ENCODE measurements at regions not wholly inside any gene's neighbourhood (a gene's known extent, or its start where the extent isn't known, plus 50 kb on each side); places are given as distances from the start of the nearest gene placed in this dataset.

DNA sequence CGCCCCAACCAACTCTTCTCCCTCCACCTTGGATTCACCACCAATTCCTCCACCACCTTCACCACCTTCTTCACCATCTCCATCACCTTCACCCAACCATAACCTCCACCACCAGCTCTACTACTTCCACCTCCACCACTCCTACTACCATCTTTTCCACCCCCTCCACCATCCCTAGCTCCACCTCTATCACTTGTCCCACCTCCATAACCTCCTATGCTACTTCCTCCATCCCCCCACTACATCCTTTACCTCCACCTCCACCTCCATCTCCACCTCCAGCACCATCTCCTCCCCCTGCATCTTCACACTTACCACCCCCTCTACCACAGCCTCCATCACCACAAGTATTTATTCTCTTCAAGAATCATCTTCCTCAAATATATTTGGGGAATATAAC lies 254.9 kb upstream of the EGLN3 start:
- Histone ChIP-seq H3K4me1 (ENCODE audit: insufficient read depth, low read length) (no peaks in the 10 kb centered on the region), H3K27me3 (ENCODE audit: insufficient read depth, low read length) (peaks cover 6% of the 10 kb centered on the region), H3K4me3 (ENCODE audit: low read length) (no peak overlapping the region), H3K9me3 (ENCODE audit: low read depth, low read length) (no peaks in the 10 kb centered on the region)

GRCh38 chr14:34204774-34205173 lies 253.9 kb upstream of the EGLN3 start:
- Histone ChIP-seq H3K9me3 (ENCODE audit: low read depth, low read length) (no peaks in the 10 kb centered on the region), H3K4me1 (ENCODE audit: insufficient read depth, low read length) (no peaks in the 10 kb centered on the region), H3K4me3 (ENCODE audit: low read length) (no peak overlapping the region), H3K27me3 (ENCODE audit: insufficient read depth, low read length) (peaks cover 6% of the 10 kb centered on the region)

- Histone ChIP-seq H3K9me3 (ENCODE audit: low read depth, low read length) (no peaks in the 10 kb centered on the region), H3K4me1 (ENCODE audit: insufficient read depth, low read length) (no peaks in the 10 kb centered on the region), H3K4me3 (ENCODE audit: low read length) (no peak overlapping the region), H3K27me3 (ENCODE audit: insufficient read depth, low read length) (peaks cover 6% of the 10 kb centered on the region)
Observed at GRCh38 chr14:34203251-34203722, 252.4 kb upstream of the EGLN3 start.

- Histone ChIP-seq H3K9me3 (ENCODE audit: low read depth, low read length) (no peaks in the 10 kb centered on the region), H3K4me3 (ENCODE audit: low read length) (no peak overlapping the region), H3K27me3 (ENCODE audit: insufficient read depth, low read length) (peaks cover 3% of the 10 kb centered on the region), H3K4me1 (ENCODE audit: insufficient read depth, low read length) (no peaks in the 10 kb centered on the region)
Observed at GRCh38 chr14:34201909-34202637, 251.2 kb upstream of the EGLN3 start.

GRCh38 chr14:34199585-34199984 lies 248.7 kb upstream of the EGLN3 start:
- H3K4me3 ChIP-seq (ENCODE audit: low read length), result no peak overlapping the region
- no peaks in the 10 kb centered on the region for H3K4me1 ChIP-seq (ENCODE audit: insufficient read depth, low read length)
- H3K27me3 ChIP-seq (ENCODE audit: insufficient read depth, low read length), result peaks cover 3% of the 10 kb centered on the region
- H3K9me3 ChIP-seq (ENCODE audit: low read depth, low read length), result no peaks in the 10 kb centered on the region

GRCh38 chr14:34198096-34198495 lies 247.2 kb upstream of the EGLN3 start:
- Histone ChIP-seq H3K9me3 (ENCODE audit: low read depth, low read length) (no peaks in the 10 kb centered on the region), H3K27me3 (ENCODE audit: insufficient read depth, low read length) (peaks cover 3% of the 10 kb centered on the region), H3K4me3 (ENCODE audit: low read length) (no peak overlapping the region), H3K4me1 (ENCODE audit: insufficient read depth, low read length) (no peaks in the 10 kb centered on the region)

GRCh38 chr14:34195964-34196363 lies 245.1 kb upstream of the EGLN3 start:
- H3K27me3 ChIP-seq (ENCODE audit: insufficient read depth, low read length), result no peaks in the 10 kb centered on the region
- H3K9me3 ChIP-seq (ENCODE audit: low read depth, low read length), result no peaks in the 10 kb centered on the region
- no peaks in the 10 kb centered on the region for H3K4me1 ChIP-seq (ENCODE audit: insufficient read depth, low read length)
- no peak overlapping the region for H3K4me3 ChIP-seq (ENCODE audit: low read length)

- H3K27me3 ChIP-seq (ENCODE audit: insufficient read depth, low read length), result no peaks in the 10 kb centered on the region
- no peaks in the 10 kb centered on the region for H3K9me3 ChIP-seq (ENCODE audit: low read depth, low read length)
- no peaks in the 10 kb centered on the region for H3K4me1 ChIP-seq (ENCODE audit: insufficient read depth, low read length)
- H3K4me3 ChIP-seq (ENCODE audit: low read length), result no peak overlapping the region
Observed at GRCh38 chr14:34190717-34191116, 239.8 kb upstream of the EGLN3 start.

DNA sequence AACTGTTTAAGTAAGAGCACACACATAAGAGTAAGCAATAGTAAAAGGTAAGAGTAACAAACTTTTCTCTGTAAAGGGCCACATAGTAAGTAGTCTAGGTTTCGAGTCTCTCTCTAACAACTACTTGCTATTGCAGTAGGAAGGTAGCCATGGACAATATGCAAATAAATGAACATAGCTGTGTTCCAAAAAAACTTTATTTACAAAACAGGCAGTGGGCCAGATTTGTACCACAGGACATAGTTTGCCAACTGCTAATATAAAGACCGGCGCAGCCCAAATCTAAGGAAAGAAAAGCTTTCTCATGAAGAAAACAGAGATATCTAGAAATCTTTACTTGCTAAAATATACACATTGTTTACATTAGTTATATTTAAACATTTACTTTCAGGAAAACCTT lies 239.0 kb upstream of the EGLN3 start:
- Histone ChIP-seq H3K4me1 (ENCODE audit: insufficient read depth, low read length) (no peaks in the 10 kb centered on the region), H3K9me3 (ENCODE audit: low read depth, low read length) (no peaks in the 10 kb centered on the region), H3K27me3 (ENCODE audit: insufficient read depth, low read length) (no peaks in the 10 kb centered on the region), H3K4me3 (ENCODE audit: low read length) (no peak overlapping the region)

DNA sequence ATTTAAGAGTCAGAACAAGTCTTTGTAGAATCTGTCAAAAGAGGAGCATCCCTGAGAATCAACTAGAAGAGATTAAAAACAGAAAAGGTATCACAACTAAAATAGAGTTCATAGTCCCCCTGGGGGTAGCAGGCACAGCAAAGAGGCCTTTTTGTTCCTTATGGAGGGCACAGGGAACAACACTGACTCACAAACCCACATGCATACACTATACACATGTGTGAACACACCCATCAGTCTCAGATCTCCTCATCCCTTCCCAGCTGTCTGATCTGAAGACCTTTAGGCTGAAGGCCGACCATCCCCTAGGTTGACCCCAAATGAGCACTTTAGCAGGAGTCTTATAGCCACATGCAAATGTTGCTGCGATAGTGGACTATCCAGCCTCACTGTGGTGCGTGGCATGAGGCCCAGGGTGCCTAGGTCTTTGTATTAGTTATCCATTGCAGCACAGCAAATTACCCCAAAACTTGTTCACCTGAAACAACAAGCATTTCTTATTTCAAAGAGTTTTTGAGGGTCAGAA lies 236.7 kb upstream of the EGLN3 start:
- Histone ChIP-seq H3K4me3 (ENCODE audit: low read length) (no peak overlapping the region), H3K9me3 (ENCODE audit: low read depth, low read length) (no peaks in the 10 kb centered on the region), H3K27me3 (ENCODE audit: insufficient read depth, low read length) (no peaks in the 10 kb centered on the region), H3K4me1 (ENCODE audit: insufficient read depth, low read length) (no peaks in the 10 kb centered on the region)

- Histone ChIP-seq H3K4me3 (ENCODE audit: low read length) (no peak overlapping the region), H3K27me3 (ENCODE audit: insufficient read depth, low read length) (no peaks in the 10 kb centered on the region), H3K9me3 (ENCODE audit: low read depth, low read length) (no peaks in the 10 kb centered on the region), H3K4me1 (ENCODE audit: insufficient read depth, low read length) (no peaks in the 10 kb centered on the region)
Observed at GRCh38 chr14:34187061-34187460, 236.2 kb upstream of the EGLN3 start.

DNA sequence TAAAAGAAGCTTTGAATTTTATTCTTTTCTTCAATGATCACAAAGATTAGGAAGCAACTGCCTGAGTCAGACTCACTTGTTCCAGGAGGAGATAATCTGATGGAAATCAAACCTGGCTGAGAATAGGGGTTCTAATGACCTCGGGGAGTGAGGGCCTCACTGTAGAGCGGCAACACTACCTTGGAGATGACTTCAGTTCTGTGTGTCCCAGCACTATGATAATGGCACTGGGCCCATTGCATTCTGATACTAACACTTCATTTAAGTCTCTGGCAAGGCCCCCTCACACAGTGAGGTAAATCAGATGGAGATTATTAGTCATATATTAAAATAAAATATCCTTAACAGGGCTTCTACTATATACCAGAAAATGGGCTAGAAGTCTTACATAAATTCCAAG lies 233.3 kb upstream of the EGLN3 start:
- H3K27me3 ChIP-seq (ENCODE audit: insufficient read depth, low read length), result no peaks in the 10 kb centered on the region
- no peaks in the 10 kb centered on the region for H3K4me1 ChIP-seq (ENCODE audit: insufficient read depth, low read length)
- no peaks in the 10 kb centered on the region for H3K9me3 ChIP-seq (ENCODE audit: low read depth, low read length)
- H3K4me3 ChIP-seq (ENCODE audit: low read length), result no peak overlapping the region

- no peaks in the 10 kb centered on the region for H3K4me1 ChIP-seq (ENCODE audit: insufficient read depth, low read length)
- H3K9me3 ChIP-seq (ENCODE audit: low read depth, low read length), result no peaks in the 10 kb centered on the region
- no peak overlapping the region for H3K4me3 ChIP-seq (ENCODE audit: low read length)
- no peaks in the 10 kb centered on the region for H3K27me3 ChIP-seq (ENCODE audit: insufficient read depth, low read length)
Observed at GRCh38 chr14:34183478-34183877, 232.6 kb upstream of the EGLN3 start.

DNA sequence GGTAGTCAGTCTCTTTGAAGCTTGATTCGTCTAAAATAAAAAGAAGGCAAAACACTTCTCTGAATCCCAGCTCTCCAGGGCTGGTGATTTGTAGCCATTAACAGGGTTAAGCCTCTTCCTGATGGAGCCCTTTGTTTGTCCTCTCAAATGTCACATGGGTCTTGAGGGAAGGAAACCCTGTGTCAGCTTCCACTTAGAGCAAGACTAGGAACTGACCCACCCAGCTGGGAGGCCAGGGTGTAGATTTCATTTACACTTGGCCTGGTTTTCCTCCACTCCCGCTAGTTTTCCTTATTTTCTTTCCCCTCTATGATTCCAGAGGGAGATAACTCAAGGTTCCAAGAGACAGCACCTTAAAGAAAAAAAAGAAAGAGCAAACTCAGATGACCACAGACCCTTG lies 230.5 kb upstream of the EGLN3 start:
- H3K9me3 ChIP-seq (ENCODE audit: low read depth, low read length), result no peaks in the 10 kb centered on the region
- no peaks in the 10 kb centered on the region for H3K27me3 ChIP-seq (ENCODE audit: insufficient read depth, low read length)
- H3K4me3 ChIP-seq (ENCODE audit: low read length), result no peak overlapping the region
- H3K4me1 ChIP-seq (ENCODE audit: insufficient read depth, low read length), result no peaks in the 10 kb centered on the region

DNA sequence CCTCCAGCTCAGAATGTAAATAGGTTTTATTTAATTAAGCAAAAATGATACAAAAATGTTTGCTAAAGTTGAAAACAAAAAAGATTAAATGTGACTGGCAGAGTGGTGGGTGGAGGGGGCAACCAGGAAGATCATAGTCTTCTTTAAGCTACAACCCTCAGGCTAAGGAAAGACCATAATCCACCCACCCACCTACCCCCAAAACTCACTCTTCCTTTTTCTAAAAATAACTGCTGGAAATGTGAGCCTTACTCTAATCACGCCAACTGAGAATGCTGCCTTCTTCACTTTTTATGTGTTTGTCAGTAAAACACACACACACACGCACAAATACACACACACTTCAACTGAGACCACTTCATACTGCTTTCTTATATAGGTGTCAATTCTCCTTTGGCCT lies 230.0 kb upstream of the EGLN3 start:
- Histone ChIP-seq H3K4me1 (ENCODE audit: insufficient read depth, low read length) (no peaks in the 10 kb centered on the region), H3K27me3 (ENCODE audit: insufficient read depth, low read length) (no peaks in the 10 kb centered on the region), H3K4me3 (ENCODE audit: low read length) (no peak overlapping the region), H3K9me3 (ENCODE audit: low read depth, low read length) (no peaks in the 10 kb centered on the region)

- H3K4me1 ChIP-seq (ENCODE audit: insufficient read depth, low read length), result no peaks in the 10 kb centered on the region
- no peaks in the 10 kb centered on the region for H3K9me3 ChIP-seq (ENCODE audit: low read depth, low read length)
- H3K4me3 ChIP-seq (ENCODE audit: low read length), result no peak overlapping the region
- no peaks in the 10 kb centered on the region for H3K27me3 ChIP-seq (ENCODE audit: insufficient read depth, low read length)
Observed at GRCh38 chr14:34180434-34180833, 229.6 kb upstream of the EGLN3 start.
